GM21515 (cell line): ENCODE measurements at regions not wholly inside any gene's neighbourhood (a gene's known extent, or its start where the extent isn't known, plus 50 kb on each side); places are given as distances from the start of the nearest gene placed in this dataset.
"Not testable (repeated sequence)": the region's sequence is repeated elsewhere in the genome, so short reads cannot be mapped to it uniquely, and the experiment has no call there.

Experiments
- ATAC-seq: cut with Tn5 transposase; IDR thresholded peaks from one replicate; pipeline ENCODE4 v1.9.1; 2021; ENCODE audit not compliant: unreplicated experiment

DNA sequence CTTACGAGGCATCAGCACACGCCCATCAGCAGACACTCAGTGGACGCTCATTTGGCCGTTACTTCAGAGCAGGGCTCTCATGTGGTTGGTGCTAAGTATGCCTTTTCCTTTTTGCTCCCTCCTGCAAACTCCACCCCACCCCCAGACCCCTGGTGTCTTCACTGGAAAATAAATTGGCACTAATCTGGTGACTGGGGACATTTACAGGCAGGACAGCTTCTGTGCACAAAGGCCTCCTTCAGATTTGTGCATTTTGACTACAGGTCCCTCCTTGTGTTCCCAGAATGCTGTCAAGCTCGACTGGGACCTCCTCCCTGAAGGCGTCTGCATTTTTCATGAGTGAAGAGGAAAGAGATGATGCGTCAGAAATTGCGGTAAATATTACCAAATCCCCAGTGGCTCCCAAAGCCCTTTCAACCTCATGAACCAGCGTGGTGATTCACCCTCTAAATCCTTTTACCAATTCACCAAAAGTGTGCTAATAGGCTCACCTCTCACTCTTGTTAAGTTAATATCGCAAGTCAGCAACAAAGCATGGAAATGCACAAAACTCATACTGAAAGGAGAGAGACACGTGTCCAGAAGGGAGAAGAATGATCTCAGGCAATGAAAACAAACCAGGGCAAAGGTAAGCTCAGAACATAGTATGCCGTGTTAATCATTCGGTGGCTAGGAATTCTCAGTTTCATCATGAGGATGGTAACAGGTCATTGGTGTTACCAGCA, 119.0 kb downstream of the NKX6-1 start:
- no peak for ATAC-seq

DNA sequence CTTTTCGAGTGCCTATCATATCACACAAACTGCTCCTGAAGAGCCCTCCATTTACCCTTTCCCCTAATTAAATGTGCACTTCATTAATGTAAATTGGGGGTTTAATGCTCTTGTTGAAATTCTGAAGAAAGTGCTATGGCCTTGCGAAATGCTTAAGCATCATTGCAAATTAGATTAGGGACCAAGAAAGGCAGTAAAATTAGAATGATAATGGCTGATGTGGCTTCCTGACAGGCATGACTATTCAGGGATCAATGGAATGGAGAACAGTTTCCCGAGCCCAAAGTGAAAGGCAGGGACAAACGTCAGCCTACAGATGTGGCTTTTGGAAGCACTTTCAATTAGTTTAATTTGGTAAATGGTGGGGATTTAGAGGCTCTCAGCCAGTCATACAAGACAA, 120.1 kb downstream of the NKX6-1 start:
- no peak for ATAC-seq

DNA sequence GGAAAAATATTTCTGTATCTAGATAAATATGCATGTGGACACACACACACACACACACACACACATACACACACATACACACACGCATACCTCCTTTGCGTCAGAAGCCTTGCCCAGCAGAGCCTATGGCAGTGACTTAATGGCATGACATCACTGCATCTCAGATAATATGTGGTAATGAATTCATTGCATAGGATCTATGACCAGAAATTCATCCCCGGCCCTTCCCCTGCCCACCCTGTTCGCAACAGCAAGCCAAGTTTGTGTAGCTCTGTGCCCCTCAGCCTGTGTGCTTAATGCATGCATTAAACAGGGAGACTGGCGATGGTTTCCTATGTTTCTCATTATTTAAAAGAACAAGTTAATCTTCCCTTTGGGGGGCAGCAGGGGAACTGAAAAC, 120.7 kb downstream of the NKX6-1 start:
- ATAC-seq = no peak

DNA sequence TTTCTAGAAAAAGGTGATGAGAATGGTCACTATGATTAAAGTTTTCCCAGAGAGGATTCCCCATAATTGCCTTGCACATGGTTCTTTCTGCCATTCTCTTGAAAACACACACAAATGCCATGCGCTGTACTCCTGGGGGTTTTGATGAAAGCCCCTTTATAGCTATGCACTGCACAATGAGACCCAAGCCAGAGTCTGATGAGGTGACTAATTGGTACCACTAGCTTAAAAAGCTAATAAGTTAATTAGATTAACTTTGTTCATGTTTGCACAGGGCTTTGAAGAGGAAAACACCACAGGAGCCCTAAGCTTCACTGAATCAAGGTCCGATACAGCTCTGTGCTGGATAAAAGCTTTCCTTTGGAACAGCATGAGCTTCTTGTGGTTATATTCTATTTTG, 132.2 kb downstream of the NKX6-1 start:
- no peak for ATAC-seq

DNA sequence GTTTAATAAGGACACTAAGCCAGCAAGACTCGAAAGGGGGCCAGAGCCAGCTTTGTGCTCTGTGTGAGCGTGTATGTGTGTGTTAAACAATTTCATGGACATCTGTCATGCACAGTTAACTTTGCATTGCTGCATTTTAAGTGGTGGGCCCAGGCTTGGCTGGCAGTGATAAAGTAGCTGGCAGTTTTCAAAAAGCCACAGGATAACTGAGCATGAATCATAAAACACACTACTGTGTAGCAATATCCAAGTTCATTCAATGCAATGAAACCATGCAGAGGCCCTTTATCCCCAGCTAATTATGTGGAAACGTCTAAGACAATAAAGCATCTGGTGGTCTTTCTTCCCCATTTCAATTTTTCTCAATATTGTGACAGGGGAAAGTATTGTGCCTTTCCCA, 132.9 kb downstream of the NKX6-1 start:
- ATAC-seq = no peak

DNA sequence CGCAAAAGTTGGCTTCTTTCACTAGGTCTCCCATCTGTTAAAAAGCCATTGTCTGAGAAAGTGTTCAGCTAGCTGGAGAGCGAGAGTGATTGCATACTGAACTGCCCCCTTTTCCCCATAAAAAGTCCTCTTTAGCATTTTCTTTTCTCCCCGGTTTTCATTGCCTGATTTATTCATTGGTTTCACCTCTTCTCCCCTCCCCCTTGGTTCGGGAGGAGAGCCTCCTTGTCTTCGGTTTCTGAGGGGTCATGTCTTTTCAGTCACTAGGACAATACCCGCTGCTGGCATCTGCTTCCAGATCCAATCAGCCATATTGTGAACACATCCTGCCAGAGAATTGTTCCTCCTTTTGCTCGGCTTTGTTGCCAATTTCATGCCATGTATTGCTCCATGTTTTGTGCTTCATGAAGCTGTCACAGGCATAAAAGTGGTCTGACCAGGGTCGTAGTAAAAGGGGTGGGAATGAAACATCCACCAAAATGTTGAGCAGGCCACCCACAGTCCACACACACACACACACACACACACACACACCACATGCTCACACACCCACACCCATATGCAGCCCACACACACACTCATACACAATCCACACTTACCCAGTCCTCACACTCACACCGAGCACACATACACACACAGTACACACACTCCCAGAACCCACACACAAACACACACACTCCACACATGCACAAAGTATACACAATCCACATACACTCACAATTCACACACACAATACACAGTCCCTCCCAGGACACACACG, 136.0 kb downstream of the NKX6-1 start:
- no peak for ATAC-seq

DNA sequence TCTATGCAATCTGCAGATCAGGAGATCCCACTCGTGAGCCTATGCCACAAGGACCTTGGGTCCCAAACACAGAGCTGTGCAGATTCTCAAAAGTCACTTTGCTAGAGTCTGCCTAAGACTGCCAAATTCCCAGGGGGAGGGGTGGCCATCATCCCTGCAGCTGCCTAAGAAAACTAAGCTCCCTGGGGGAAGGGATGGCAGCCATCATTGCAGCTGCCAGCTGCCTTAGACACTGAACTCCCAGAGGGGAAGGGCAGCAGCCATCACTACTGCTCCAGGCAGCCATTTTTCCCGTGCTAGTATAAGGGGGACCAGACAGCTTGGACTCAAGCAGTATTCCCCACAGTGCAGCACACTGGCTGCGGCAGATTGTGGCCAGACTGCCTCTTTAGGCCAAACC, 156.9 kb downstream of the NKX6-1 start:
- no peak for ATAC-seq

DNA sequence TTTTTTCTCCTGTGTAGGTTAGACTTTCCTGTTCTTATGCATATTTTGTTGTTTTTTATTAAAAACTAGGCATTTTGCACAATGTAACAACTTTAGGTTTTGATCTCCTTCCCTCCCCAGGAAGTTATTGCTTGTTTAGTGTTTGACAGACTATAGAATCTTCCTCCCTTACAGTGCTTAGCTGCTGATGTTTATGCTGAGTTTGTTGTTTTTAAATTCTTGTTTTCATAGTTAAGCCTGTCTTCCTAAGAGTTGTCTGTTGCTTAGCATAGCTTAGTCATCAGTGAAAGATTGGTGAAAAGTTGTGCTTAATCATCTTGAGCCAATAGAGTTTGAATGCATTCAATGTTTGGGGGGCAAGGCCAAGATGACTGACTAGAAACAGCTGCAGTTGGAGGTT, 157.5 kb downstream of the NKX6-1 start:
- no peak for ATAC-seq

DNA sequence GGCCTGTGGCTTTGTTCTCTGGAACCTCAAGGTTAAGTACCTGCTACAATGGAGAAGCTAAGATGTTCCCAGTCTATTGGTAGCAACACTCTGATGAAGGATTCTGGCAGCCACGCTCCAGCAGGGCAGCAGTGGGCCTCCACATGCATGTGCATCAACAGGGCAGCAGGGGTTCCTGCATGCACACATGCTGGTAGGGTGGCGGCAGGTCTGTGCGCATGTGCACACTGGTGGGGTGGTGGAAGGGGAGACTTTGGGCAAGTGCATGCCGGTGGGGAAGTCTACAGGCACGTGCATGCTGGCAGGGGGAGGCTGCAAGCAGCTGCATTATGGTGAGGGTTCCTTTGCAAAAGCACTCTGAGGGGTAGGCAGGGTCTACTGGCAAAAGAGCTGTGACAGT, 160.7 kb downstream of the NKX6-1 start:
- ATAC-seq = no peak

DNA sequence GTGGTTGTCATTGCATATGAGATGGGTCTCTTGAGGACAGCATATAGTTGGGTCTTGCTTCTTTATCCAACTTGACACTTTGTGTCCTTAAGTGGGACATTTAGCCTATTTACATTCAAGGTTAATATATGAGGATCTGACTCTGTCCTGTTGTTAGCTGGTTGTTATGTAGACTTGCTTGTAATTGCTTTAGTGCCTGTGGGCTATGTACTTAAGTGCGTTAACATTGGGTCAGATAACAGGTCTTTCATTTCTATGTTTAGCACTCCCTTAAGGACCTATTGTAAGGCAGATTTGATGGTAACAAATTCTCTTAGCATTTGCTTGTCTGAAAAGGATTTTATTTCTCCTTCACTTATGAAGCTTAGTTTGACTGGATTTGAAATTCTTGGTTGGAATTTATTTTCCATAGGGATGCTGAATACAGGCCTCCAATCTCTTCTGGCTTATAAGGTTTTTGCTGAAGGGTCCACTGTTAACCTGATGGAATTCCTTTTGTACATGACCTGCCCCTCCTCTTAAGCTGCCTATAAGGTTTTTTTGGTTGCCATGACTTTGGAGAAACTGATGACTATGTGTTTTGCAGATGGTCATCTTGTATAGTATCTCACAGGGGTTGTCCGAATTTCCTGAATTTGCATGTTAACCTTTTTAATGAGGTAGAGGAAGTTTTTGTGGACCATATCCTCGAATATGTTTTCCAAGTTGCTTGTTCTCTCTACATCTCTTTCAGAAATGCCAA, 162.0 kb downstream of the NKX6-1 start:
- ATAC-seq = no peak

DNA sequence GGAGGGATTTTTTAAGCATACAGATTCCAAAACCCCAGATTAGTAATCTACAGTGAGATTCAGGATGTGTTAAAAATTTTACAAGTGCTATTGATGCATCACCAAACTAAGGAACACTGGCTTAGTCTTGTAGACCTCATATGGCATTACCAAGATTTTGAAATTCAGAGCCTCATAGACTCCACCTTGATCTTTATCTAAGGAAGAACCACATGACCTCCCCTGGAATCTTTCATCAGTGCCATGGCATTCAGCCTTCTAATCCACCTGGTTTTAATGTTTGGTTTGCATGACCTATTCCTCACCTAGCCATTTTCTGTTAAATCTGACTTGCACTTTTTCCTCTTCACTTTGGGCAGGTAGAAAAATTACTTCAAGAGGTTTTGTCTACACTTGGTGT, 171.6 kb downstream of the NKX6-1 start:
- ATAC-seq = no peak

DNA sequence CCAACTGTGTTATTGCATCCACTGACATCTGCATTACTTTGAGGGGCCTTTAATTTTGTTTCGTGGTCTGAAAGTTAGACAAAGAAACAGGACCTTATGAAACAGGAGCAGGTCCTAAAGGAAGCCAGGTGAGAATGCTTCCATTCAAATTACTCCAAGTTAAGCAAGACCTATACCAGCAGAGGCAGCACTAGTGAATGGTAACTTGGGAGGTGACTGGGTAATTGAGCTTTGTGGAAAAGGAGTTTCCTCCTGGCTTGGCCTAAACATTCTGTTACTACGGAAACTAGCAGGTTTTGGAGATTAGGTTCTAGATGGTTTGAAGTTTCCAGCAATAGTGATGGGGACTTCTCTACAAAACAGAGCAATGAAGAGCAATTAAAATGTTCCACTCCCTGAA, 173.5 kb downstream of the NKX6-1 start:
- ATAC-seq = no peak

DNA sequence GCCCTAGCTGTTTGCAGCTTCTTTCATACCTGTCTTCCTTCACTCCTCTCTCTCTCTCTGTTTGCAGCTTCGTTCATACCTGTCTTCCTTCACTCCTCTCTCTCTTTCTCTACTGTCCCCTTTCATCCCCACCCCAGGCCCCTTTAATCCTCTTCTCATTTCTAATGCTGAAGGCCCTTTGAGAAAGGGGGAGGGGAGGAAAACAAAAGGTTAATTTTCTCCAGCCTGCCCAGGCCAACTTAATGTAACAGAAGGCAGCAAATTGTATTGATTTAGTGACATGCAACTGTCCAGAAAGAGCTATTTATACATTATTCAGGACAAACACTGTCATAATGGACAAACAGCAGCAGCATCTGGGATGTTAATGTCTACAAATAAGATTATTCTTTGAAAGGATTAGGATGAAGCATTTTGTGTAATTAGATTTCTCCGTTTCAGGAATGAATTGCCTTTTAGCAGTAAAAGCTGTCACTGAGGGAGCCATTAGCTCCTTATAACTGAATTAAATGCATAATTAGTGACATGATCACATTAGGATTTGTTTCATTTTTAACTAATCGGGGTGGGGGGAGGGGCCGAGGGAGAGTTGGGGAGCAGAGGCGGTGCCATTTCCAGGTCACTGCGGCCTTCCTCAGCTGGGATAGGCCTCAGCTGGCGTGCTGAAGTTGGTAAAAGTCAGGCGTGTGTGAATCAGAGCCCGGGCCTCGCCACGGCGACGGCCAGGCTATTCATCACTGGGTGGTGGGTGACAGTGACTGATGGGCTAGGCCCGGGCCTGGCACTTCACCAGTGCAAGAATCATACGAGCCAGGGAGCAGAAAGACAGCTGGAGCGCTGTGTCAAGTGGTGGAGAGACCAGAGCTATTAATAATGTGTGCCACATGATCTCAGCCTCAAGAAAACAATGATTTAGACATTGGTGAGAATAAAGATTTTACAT, 174.5 kb downstream of the NKX6-1 start:
- no peak for ATAC-seq

DNA sequence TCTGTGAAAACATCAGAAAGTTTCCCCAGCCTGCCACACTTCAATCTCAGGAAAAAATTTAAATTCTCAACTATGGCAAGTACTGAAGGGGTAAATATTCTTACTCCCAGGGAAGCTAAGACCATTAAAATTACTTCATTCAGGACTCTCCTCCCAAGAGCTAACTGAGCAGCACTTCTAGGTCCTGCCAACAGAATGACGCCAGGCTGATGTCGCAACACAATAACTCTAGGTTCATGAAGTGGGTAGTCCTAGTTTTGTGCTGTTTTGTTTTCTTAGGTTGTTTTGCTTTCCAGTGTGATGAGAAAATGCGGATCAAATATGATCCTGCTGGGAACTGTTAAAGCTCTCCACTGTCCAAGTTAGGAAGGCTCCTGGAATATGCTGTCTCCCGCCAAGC, 180.0 kb downstream of the NKX6-1 start:
- ATAC-seq = no peak

DNA sequence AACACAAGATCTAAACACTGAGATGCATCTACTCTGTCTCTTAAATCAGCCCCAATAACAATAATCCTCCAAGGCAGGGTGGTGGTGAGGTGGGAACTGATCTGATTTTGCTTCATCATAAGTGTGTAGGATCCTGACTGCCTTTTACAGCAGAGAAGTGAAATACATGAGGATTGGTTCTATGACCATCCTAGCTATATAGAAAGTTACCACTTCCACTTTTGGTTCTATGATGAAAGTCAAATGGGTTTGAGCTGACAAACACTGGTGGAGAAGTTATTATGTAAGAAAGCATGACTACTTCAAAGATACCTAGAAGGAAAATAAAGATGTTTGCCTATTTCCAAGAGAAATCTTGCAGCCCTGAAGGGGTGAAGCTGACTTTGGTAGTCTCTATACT, 181.6 kb downstream of the NKX6-1 start:
- no peak for ATAC-seq

DNA sequence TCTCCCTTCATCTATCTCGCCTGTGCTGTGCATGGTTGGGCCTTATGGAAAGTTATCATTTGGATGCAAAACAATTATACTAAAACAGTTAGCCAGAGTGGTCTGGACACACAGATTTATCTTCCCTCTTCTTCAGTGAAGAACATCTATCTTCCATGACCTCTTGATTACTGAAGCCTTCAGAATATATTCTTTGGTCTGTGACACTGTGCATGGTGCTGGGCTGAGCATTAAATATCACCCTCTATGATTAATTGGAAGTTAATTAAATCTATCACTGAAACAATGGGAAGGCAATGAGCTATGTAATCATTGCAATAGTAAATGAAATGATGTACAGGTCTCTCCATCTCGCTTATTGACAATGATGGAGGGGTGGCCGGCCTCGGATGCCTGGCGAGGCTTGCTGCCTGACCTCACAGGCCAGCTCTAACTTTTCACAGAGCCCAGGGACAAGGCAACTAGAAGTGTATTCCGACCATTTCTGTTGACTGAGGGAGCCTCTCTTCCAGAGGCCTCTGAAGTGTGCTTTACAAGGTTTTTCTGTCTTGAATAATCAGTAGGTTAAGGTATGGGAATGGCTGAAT, 186.6 kb downstream of the NKX6-1 start:
- ATAC-seq = no peak

DNA sequence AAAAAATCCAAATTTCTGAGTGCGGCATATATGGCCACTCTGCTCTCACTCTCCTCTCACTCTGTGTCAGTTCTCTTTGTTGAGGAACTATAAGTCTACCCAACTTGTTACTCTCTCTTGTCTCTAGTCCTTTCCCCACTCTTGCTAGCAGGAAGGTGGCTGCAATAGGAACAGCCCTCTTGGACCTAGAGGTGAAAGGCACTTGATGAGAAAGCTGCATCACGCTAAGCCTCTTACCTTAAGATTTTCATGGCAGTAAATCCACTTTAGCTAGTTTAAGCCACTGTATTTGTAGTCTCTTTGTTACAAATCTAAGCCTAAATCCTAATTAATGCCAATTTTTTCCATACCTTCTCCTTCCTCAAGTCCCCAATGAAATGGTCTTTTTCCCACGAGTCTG, 189.9 kb downstream of the NKX6-1 start:
- no peak for ATAC-seq

DNA sequence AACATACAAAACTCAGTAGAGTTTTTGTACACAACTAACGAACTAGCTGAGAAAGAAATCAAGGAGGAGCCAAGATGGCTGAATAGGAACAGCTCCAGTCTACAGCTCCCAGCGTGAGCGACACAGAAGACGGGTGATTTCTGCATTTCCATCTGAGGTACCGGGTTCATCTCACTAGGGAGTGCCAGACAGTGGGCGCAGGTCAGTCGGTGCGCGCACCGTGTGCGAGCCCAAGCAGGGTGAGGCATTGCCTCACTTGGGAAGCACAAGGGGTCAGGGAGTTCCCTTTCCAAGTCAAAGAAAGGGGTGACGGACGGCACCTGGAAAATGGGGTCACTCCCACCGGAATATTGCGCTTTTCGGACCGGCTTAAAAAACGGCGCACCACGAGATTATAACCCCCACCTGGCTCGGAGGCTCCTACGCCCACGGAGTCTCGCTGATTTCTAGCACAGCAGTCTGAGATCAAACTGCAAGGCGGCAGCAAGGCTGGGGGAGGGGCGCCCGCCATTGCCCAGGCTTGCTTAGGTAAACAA, 200.3 kb downstream of the NKX6-1 start:
- ATAC-seq = not testable (repeated sequence)

DNA sequence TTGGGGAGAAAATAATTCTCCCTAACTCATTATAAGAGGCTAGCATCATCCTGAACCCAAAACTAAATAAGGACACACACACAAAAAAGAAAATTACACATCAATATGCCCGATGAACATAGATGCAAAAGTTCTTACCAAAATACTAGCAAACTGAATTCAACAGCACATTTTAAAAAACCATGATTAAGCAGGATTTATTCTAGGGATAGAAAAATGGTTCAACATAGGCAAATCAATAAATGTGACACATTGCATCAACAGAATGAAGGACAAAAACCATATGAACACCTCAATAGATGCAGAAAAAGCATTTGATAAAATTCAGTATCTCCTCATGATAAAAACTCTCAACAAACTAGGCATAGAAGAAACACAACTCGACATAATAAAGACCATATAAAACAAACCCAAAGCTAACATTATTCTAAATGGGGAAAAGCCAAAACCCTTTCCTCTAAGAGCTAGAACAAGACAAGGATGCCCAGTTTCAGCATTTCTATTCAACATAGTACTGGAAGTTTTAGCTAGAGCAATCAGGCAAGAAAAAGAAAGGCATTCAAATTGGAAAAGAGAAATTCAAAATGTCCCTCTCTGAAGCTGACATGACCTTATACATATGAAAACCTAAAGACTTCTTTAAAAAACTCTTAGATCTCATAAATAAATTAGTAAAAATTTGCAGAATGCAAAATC, 200.9 kb downstream of the NKX6-1 start:
- no peak for ATAC-seq

DNA sequence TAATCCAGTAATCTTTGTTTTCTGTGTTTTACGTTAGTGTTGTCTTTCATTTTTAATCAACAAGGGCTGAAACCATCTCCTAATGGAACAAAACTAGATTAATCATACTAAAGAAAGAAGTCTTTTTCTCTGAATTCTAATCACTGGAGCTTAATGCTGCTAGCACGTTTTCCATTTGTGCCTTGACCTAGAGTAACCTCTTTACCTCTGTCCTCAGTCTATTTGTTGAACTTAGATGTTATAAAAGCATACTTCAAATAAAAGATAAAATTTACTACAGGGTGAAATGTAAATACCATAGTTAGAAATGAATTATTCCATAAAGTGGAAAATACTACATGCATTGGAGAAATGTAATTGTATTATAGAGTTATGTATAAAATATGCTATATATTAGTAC, 207.1 kb downstream of the NKX6-1 start:
- no peak for ATAC-seq
